Stomach (tissue), 4 donors: ENCODE measurements at regions not wholly inside any gene's neighbourhood (a gene's known extent, or its start where the extent isn't known, plus 50 kb on each side); places are given as distances from the start of the nearest gene placed in this dataset.

Experiments used
- CTCF ChIP-seq, 7 experiments: fragments of 450-650 bp in 4 of 7; fragments of 200-600 bp in 3 of 7; sonication (generic) in 3 of 7; IDR thresholded peaks; one replicate each; pipeline ENCODE4 v1.5.1; 2016 to 2019; ENCODE audit warnings: antibody characterized with exemption in 7 of 7, control low read depth in 2 of 7, mild to moderate bottlenecking in 1 of 7
- EP300 ChIP-seq: sonication (generic); formaldehyde crosslinking; IDR thresholded peaks from one replicate; pipeline ENCODE4 v1.6.1; 2017; ENCODE audit warnings: antibody characterized with exemption
- POLR2A ChIP-seq, 4 donors: fragments of 450-650 bp; IDR thresholded peaks; one replicate each; pipeline ENCODE4 v1.6.1; 2016; ENCODE audit warnings: antibody characterized with exemption in 4 of 4, control low read depth in 2 of 4, mild to moderate bottlenecking in 1 of 4, moderate library complexity in 1 of 4
- POLR2AphosphoS5 ChIP-seq, 3 donors: sonication (generic); formaldehyde crosslinking; IDR thresholded peaks; one replicate each; pipeline ENCODE4 v1.6.1; 2016; ENCODE audit warnings: antibody characterized with exemption in 3 of 3

GRCh38 chr13:37501187-37501586, 97.4 kb downstream of the POSTN start:
- TF ChIP-seq EP300: no peak
- TF ChIP-seq POLR2A (IDR thresholded peaks at IDR 0.05): no peak
- TF ChIP-seq CTCF (IDR thresholded peaks at IDR 0.05): no peak
- no peak for TF ChIP-seq POLR2AphosphoS5 (IDR thresholded peaks at IDR 0.05)
